A549 (cell line): ENCODE measurements at regions not wholly inside any gene's neighbourhood (a gene's known extent, or its start where the extent isn't known, plus 50 kb on each side); places are given as distances from the start of the nearest gene placed in this dataset.

Experiments
- CEBPB ChIP-seq, 2 experiments: fragments of >200 bp in 1 of 2; sonication (Bioruptor Twin) in 1 of 2; formaldehyde crosslinking in 1 of 2; IDR thresholded peaks; 2 replicates each; pipeline ENCODE4 v1.6.1; 2012 to 2016
- FOSL2 ChIP-seq, 2 experiments: fragments of 450-650 bp in 1 of 2; fragments of >200 bp in 1 of 2; sonication (Bioruptor Twin) in 1 of 2; formaldehyde crosslinking; IDR thresholded peaks; 2 replicates each; pipeline versions ENCODE4 v1.5.0 to v1.6.1; 2016 to 2020; ENCODE audit warnings: mild to moderate bottlenecking in 1 of 2, moderate library complexity in 1 of 2
- JUN ChIP-seq, 2 experiments: fragments of >200 bp; sonication (Bioruptor Twin); formaldehyde crosslinking; IDR thresholded peaks; 2 replicates in 1 of 2; 3 replicates in 1 of 2; pipeline ENCODE4 v1.6.1; 2016 to 2017
- POLR2A ChIP-seq: IDR thresholded peaks from 2 replicates; pipeline ENCODE4 v1.6.1; 2012; ENCODE audit warnings: mild to moderate bottlenecking, low read length
- POLR2AphosphoS2 ChIP-seq: conservative IDR thresholded peaks from 2 replicates; pipeline ENCODE4 v1.6.1; 2012; ENCODE audit warnings: low read length, improper control_type of control experiment, inconsistent platforms
- RNF2 ChIP-seq: fragments of 200-600 bp; sonication (generic); IDR thresholded peaks from 2 replicates; pipeline ENCODE4 v1.6.1; 2016; ENCODE audit warnings: low read depth, mild to moderate bottlenecking, antibody characterized with exemption, moderate library complexity, borderline replicate concordance
- TF ChIP-seq, protein P1 (sequence below): fragments of >200 bp; sonication (Bioruptor Twin); formaldehyde crosslinking; IDR thresholded peaks from 3 replicates; pipeline ENCODE4 v1.5.1; 2016

DNA sequence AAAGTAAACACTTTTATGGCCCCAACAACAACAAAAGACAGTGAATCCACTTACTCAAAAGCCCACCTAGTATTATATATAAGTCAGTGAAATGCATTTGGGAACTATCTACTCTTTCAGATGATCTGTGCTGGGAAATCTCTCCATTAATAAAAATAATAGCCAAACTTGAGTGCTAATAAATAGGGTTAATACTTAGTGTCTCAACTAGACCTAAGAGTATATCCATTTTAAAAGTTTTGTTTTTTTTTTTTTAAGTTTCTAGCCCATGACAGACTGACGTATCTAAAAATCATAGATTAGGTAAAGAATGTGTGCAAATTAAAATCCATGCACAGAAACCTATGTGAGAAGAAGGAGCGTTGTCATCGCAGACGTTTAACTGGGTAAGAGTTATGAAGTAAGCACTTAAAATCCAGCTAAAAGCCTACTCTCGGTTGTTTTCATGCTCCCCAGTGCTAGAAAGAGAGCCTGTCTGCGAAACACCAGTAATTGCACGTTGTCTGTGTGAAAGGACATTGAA, 83.4 kb upstream of the PELI1 start:
- TF ChIP-seq, protein P1, sequence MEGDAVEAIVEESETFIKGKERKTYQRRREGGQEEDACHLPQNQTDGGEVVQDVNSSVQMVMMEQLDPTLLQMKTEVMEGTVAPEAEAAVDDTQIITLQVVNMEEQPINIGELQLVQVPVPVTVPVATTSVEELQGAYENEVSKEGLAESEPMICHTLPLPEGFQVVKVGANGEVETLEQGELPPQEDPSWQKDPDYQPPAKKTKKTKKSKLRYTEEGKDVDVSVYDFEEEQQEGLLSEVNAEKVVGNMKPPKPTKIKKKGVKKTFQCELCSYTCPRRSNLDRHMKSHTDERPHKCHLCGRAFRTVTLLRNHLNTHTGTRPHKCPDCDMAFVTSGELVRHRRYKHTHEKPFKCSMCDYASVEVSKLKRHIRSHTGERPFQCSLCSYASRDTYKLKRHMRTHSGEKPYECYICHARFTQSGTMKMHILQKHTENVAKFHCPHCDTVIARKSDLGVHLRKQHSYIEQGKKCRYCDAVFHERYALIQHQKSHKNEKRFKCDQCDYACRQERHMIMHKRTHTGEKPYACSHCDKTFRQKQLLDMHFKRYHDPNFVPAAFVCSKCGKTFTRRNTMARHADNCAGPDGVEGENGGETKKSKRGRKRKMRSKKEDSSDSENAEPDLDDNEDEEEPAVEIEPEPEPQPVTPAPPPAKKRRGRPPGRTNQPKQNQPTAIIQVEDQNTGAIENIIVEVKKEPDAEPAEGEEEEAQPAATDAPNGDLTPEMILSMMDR = no peak
- TF ChIP-seq POLR2A (no peak), FOSL2 (IDR thresholded peaks at IDR 0.05) (no peak), FOSL2 (CRISPR knock-in tag; IDR thresholded peaks at IDR 0.05) (no peak), CEBPB (IDR thresholded peaks at IDR 0.05) (no peak), RNF2 (peak; percentile 94), JUN (IDR thresholded peaks at IDR 0.05) (no peak), POLR2AphosphoS2 (no peak)
